Keratinocyte (primary cell): ENCODE measurements at regions not wholly inside any gene's neighbourhood (a gene's known extent, or its start where the extent isn't known, plus 50 kb on each side); places are given as distances from the start of the nearest gene placed in this dataset.

Experiments used
- CTCF ChIP-seq, 3 experiments: IDR thresholded peaks in 1 of 3; conservative IDR thresholded peaks in 1 of 3; optimal IDR thresholded peaks in 1 of 3; 2 replicates in 2 of 3; 3 replicates in 1 of 3; pipeline versions ENCODE3 to v1.5.1; 2011; ENCODE audit warnings: low read length in 3 of 3, mild to moderate bottlenecking in 3 of 3, moderate library complexity in 2 of 3, control low read depth in 1 of 3, inconsistent platforms in 1 of 3; ENCODE audit not compliant: insufficient read depth in 2 of 3; ENCODE audit errors: extremely low read depth in 1 of 3
- EZH2 ChIP-seq: IDR thresholded peaks from one replicate; pipeline ENCODE4 v1.6.1; 2012; ENCODE audit warnings: inconsistent platforms, mild to moderate bottlenecking, low read length, moderate library complexity

DNA sequence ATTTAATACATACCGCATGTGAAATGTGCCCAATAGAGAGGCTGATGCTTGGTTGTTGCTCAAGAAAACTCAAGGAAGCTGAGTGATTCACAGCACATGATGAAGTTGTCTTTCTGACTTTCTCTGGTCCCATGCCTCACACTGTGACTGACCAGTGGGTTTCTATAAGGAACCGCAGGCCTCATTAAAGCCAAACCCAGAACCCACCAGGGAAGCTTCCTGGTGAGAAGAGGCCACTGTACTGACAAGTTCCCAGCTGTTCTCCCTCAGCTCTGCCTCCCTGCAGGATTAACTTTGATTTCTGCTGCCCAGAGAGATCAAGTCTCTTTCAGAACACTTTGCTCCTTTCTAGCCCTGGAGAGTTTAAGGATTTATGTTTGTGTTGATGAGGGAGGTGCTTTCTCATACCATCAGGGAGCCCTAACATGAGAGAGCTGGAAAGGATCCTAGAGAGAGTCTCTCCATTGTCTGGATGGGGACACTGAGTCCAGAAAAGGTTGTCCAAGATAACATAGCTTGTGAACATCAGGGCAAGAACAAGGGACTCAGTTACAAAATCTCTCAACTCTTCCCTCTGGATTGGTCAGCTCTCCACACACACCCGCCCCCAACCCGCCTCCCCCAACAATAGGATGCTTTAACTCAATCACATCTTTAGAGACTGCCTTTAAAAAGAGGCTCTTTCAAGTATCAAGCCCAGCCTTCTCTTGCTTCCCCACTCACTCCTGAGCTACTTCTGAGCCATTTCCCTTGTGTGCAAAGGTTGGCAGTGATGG is 303.2 kb upstream of the TLE3 start:
- TF ChIP-seq CTCF (optimal IDR thresholded peaks at IDR 0.05 in 1 of 3, IDR thresholded peaks at IDR 0.05 in 1 of 3, conservative IDR thresholded peaks at IDR 0.05 in 1 of 3; ENCODE audit: extremely low read depth in 1 of 3, insufficient read depth in 2 of 3, low read length in 3 of 3) (no peak), EZH2 (no peak)
